ENCODE measurements at regions not wholly inside any gene's neighbourhood (a gene's known extent, or its start where the extent isn't known, plus 50 kb on each side); places are given as distances from the start of the nearest gene placed in this dataset.

GRCh38 chr2:180411661-180412060 is 404.6 kb upstream of the CWC22 start:
- intact Hi-C loops (cut with DNase I; ENCODE audit: low total_unique reads): no loop called here
- no peak for DNase-seq

GRCh38 chr2:180406687-180407086 is 399.6 kb upstream of the CWC22 start:
- no peak overlapping the region for H3K4me3 ChIP-seq
- TF ChIP-seq, protein P1, sequence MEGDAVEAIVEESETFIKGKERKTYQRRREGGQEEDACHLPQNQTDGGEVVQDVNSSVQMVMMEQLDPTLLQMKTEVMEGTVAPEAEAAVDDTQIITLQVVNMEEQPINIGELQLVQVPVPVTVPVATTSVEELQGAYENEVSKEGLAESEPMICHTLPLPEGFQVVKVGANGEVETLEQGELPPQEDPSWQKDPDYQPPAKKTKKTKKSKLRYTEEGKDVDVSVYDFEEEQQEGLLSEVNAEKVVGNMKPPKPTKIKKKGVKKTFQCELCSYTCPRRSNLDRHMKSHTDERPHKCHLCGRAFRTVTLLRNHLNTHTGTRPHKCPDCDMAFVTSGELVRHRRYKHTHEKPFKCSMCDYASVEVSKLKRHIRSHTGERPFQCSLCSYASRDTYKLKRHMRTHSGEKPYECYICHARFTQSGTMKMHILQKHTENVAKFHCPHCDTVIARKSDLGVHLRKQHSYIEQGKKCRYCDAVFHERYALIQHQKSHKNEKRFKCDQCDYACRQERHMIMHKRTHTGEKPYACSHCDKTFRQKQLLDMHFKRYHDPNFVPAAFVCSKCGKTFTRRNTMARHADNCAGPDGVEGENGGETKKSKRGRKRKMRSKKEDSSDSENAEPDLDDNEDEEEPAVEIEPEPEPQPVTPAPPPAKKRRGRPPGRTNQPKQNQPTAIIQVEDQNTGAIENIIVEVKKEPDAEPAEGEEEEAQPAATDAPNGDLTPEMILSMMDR (IDR thresholded peaks at IDR 0.05): no peak
- intact Hi-C loops (cut with DNase I; ENCODE audit: low total_unique reads): no loop called here
- H3K27me3 ChIP-seq: no peaks in the 10 kb centered on the region
- no peak for DNase-seq
- no peaks in the 10 kb centered on the region for H3K9me3 ChIP-seq
- H3K4me1 ChIP-seq: no peaks in the 10 kb centered on the region
- no peaks in the 10 kb centered on the region for H3K36me3 ChIP-seq
- H3K27ac ChIP-seq: no peak overlapping the region

More at GRCh38 chr2:180411661-180412060, 404.6 kb upstream of the CWC22 start:
- no peaks in the 10 kb centered on the region for H3K27me3 ChIP-seq
- no peaks in the 10 kb centered on the region for H3K36me3 ChIP-seq
- H3K27ac ChIP-seq: no peak overlapping the region
- H3K4me1 ChIP-seq: no peaks in the 10 kb centered on the region
- no peak overlapping the region for H3K4me3 ChIP-seq
- H3K9me3 ChIP-seq: no peaks in the 10 kb centered on the region
- no peak for TF ChIP-seq POLR2A (IDR thresholded peaks at IDR 0.05)
- TF ChIP-seq, protein P1 (IDR thresholded peaks at IDR 0.05): no peak

DNA sequence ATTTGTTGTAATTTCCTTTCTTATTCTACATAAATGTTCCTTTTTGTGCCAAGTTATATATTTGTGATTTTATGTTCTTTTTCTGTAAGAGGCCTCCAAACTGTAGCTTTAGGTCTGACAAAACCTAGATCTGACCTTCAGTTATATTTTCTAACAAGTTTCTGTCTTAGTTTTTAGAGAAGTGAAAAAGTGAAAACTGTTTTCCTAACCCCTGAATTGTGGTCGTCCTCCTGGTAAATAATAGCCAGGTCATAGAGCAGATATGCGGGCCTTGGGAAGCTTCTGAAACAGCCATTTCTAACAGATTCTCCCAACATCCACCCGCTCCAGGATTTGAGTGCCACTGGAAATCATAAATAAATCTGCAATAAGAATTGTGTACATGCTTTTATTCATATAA is 398.4 kb upstream of the CWC22 start:
- intact Hi-C loops (cut with DNase I; ENCODE audit: low total_unique reads): no loop called here
- TF ChIP-seq POLR2A (IDR thresholded peaks at IDR 0.05): no peak
- TF ChIP-seq, protein P1 (IDR thresholded peaks at IDR 0.05): no peak

GRCh38 chr2:180394305-180394704 is 387.2 kb upstream of the CWC22 start:
- H3K9me3 ChIP-seq: no peaks in the 10 kb centered on the region
- TF ChIP-seq, protein P1 (IDR thresholded peaks at IDR 0.05): no peak
- TF ChIP-seq POLR2A (IDR thresholded peaks at IDR 0.05): no peak
- H3K27ac ChIP-seq: no peak overlapping the region
- no peak for DNase-seq
- H3K27me3 ChIP-seq: no peaks in the 10 kb centered on the region
- H3K4me1 ChIP-seq: no peaks in the 10 kb centered on the region
- intact Hi-C loops (cut with DNase I; ENCODE audit: low total_unique reads): no loop called here
- no peak overlapping the region for H3K4me3 ChIP-seq
- no peaks in the 10 kb centered on the region for H3K36me3 ChIP-seq

More for the DNA sequence above, 398.4 kb upstream of the CWC22 start:
- H3K36me3 ChIP-seq: no peaks in the 10 kb centered on the region
- no peak for DNase-seq
- no peak overlapping the region for H3K27ac ChIP-seq
- no peaks in the 10 kb centered on the region for H3K9me3 ChIP-seq
- no peaks in the 10 kb centered on the region for H3K4me1 ChIP-seq
- no peaks in the 10 kb centered on the region for H3K27me3 ChIP-seq
- H3K4me3 ChIP-seq: no peak overlapping the region

- no peaks in the 10 kb centered on the region for H3K27me3 ChIP-seq
- H3K27ac ChIP-seq: no peak overlapping the region
- H3K4me1 ChIP-seq: no peaks in the 10 kb centered on the region
- H3K36me3 ChIP-seq: no peaks in the 10 kb centered on the region
- DNase-seq: no peak
- intact Hi-C loops (cut with DNase I; ENCODE audit: low total_unique reads): no loop called here
- TF ChIP-seq POLR2A (IDR thresholded peaks at IDR 0.05): no peak
- TF ChIP-seq, protein P1 (IDR thresholded peaks at IDR 0.05): no peak
- H3K9me3 ChIP-seq: no peaks in the 10 kb centered on the region
- H3K4me3 ChIP-seq: no peak overlapping the region
Measured at GRCh38 chr2:180385601-180386201, 378.6 kb upstream of the CWC22 start.
